H1 (cell line): ENCODE measurements at regions not wholly inside any gene's neighbourhood (a gene's known extent, or its start where the extent isn't known, plus 50 kb on each side); places are given as distances from the start of the nearest gene placed in this dataset.

Source experiments
- CTCF ChIA-PET: fragments of 300-600 bp; sonication (Branson Sonifier 250); formaldehyde crosslinking; loops from one replicate; lab custom pipeline; 2021; ENCODE audit not compliant: partially characterized antibody; lab: Charles Lee
- POLR2A ChIA-PET: fragments of 300-600 bp; sonication (Branson Sonifier 250); formaldehyde crosslinking; loops from one replicate; lab custom pipeline; 2021; ENCODE audit warnings: inconsistent platforms; ENCODE audit not compliant: partially characterized antibody; lab: Charles Lee
- DNase-seq, 2 experiments: peaks; one replicate each; pipeline versions ENCODE4 v3.0.0 to v3.0.0-alpha.2; 2010 to 2022; ENCODE audit warnings: low spot score in 2 of 2, low read depth in 1 of 2, mixed read lengths in 1 of 2
- FAIRE-seq: peaks from 2 replicates; lab custom pipeline; 2011; peaks lifted over from hg19 to GRCh38; lab: Jason Lieb, UNC
- H2AFZ ChIP-seq: 2 replicates; pipeline ENCODE4 v1.8.1; 2012; ENCODE audit warnings: low read length, inconsistent platforms
- H2AK5ac ChIP-seq: 2 replicates; pipeline ENCODE4 v1.6.1; 2013; ENCODE audit warnings: low read depth, low read length
- H2BK120ac ChIP-seq: replicated peaks from 2 replicates; pipeline ENCODE3; 2013; ENCODE audit warnings: low read depth, low read length, inconsistent platforms
- H2BK12ac ChIP-seq: 2 replicates; pipeline ENCODE4 v1.6.1; 2013; ENCODE audit warnings: low read depth, low read length
- H2BK15ac ChIP-seq: 2 replicates; pipeline ENCODE4 v1.6.1; 2013; ENCODE audit warnings: low read length
- H2BK20ac ChIP-seq: 2 replicates; pipeline ENCODE4 v1.6.1; 2013; ENCODE audit warnings: low read length
- H2BK5ac ChIP-seq: 2 replicates; pipeline ENCODE4 v1.6.1; 2013; ENCODE audit warnings: low read depth, low read length
- H3K14ac ChIP-seq: 2 replicates; pipeline ENCODE4 v1.6.1; 2013; ENCODE audit warnings: inconsistent platforms; ENCODE audit not compliant: insufficient read length
- H3K18ac ChIP-seq: 2 replicates; pipeline ENCODE4 v1.6.1; 2013; ENCODE audit warnings: low read length; ENCODE audit errors: extremely low read depth
- H3K23ac ChIP-seq: 2 replicates; pipeline ENCODE4 v1.6.1; 2013; ENCODE audit warnings: inconsistent platforms; ENCODE audit not compliant: insufficient read length
- H3K23me2 ChIP-seq: 2 replicates; pipeline ENCODE4 v1.6.1; 2013; ENCODE audit warnings: low read depth, low read length
- H3K27ac ChIP-seq: 2 replicates; pipeline ENCODE4 v1.6.1; 2011; ENCODE audit warnings: low read depth, low read length, inconsistent platforms
- H3K27me3 ChIP-seq, 4 experiments: replicated peaks in 1 of 4; 1 replicate in 1 of 4; 2 replicates in 3 of 4; pipeline versions ENCODE4 v1.6.1 to v1.8.1; 2011 to 2013; ENCODE audit warnings: low read length in 3 of 4, mild to moderate bottlenecking in 3 of 4, inconsistent platforms in 2 of 4, mixed read lengths in 2 of 4, moderate library complexity in 1 of 4; ENCODE audit not compliant: control insufficient read depth in 3 of 4, insufficient read depth in 3 of 4; ENCODE audit errors: extremely low read depth in 1 of 4
- H3K36me3 ChIP-seq, 4 experiments: 2 replicates each; pipeline versions ENCODE4 v1.6.1 to v1.8.1; 2011 to 2013; ENCODE audit warnings: mild to moderate bottlenecking in 4 of 4, low read length in 3 of 4, moderate library complexity in 2 of 4, control low read depth in 1 of 4, inconsistent platforms in 1 of 4; ENCODE audit not compliant: insufficient read depth in 4 of 4, control insufficient read depth in 2 of 4
- H3K4ac ChIP-seq: replicated peaks from 2 replicates; pipeline ENCODE3; 2013; ENCODE audit warnings: low read length, low read depth, mixed read lengths, inconsistent platforms; ENCODE audit not compliant: insufficient read length
- H3K4me1 ChIP-seq, 4 experiments: replicated peaks in 1 of 4; 1 replicate in 1 of 4; 2 replicates in 3 of 4; pipeline versions ENCODE4 v1.6.1 to v1.8.1; 2011 to 2013; ENCODE audit warnings: low read length in 3 of 4, inconsistent platforms in 2 of 4, mixed read lengths in 1 of 4; ENCODE audit not compliant: insufficient read depth in 4 of 4, control insufficient read depth in 3 of 4
- H3K4me2 ChIP-seq, 2 experiments: 2 replicates each; pipeline versions ENCODE4 v1.6.1 to v1.8.1; 2011 to 2013; ENCODE audit warnings: low read depth in 2 of 2, low read length in 2 of 2, control low read depth in 1 of 2, inconsistent platforms in 1 of 2, mild to moderate bottlenecking in 1 of 2; ENCODE audit not compliant: insufficient read depth in 1 of 2
- H3K4me3 ChIP-seq, 4 experiments: fragments of 200-600, 300-600 bp in 1 of 4; sonication (generic), shearing (Covaris generic), sonication (Bioruptor Twin) in 1 of 4; 2 replicates each; pipeline versions ENCODE4 v1.5.1 to v1.8.1; 2011 to 2016; ENCODE audit warnings: low read length in 4 of 4, low read depth in 3 of 4, control low read depth in 2 of 4, inconsistent platforms in 2 of 4, mild to moderate bottlenecking in 2 of 4, mixed read lengths in 1 of 4, moderate library complexity in 1 of 4; ENCODE audit not compliant: insufficient read depth in 2 of 4; ENCODE audit errors: extremely low read depth in 1 of 4
- H3K56ac ChIP-seq: replicated peaks from 2 replicates; pipeline ENCODE3; 2013; ENCODE audit warnings: low read depth, mild to moderate bottlenecking, mixed read lengths, low read length, inconsistent platforms; ENCODE audit not compliant: insufficient read length
- H3K79me1 ChIP-seq: 2 replicates; pipeline ENCODE4 v1.6.1; 2013; ENCODE audit warnings: low read depth, low read length, control low read depth
- H3K79me2 ChIP-seq, 2 experiments: 2 replicates each; pipeline versions ENCODE4 v1.6.1 to v1.8.1; 2012 to 2013; ENCODE audit warnings: low read length in 2 of 2, mild to moderate bottlenecking in 2 of 2, inconsistent platforms in 1 of 2; ENCODE audit not compliant: insufficient read depth in 2 of 2, control insufficient read depth in 1 of 2
- H3K9ac ChIP-seq, 4 experiments: replicated peaks in 1 of 4; 1 replicate in 1 of 4; 2 replicates in 3 of 4; pipeline versions ENCODE4 v1.6.1 to v1.8.1; 2011 to 2013; ENCODE audit warnings: low read depth in 3 of 4, low read length in 3 of 4, control low read depth in 2 of 4, mild to moderate bottlenecking in 2 of 4, moderate library complexity in 2 of 4, inconsistent platforms in 1 of 4; ENCODE audit errors: extremely low read depth in 1 of 4
- H3K9me3 ChIP-seq, 2 experiments: 2 replicates each; pipeline versions ENCODE4 v1.6.1 to v1.8.1; 2012 to 2013; ENCODE audit warnings: mild to moderate bottlenecking in 2 of 2, moderate library complexity in 2 of 2, control low read depth in 1 of 2, inconsistent platforms in 1 of 2, low read depth in 1 of 2, low read length in 1 of 2, mixed read lengths in 1 of 2; ENCODE audit not compliant: insufficient read depth in 2 of 2
- H4K20me1 ChIP-seq, 2 experiments: replicated peaks in 1 of 2; 2 replicates each; pipeline versions ENCODE3 to v1.8.1; 2011 to 2013; ENCODE audit warnings: inconsistent platforms in 2 of 2, low read length in 2 of 2, mild to moderate bottlenecking in 1 of 2; ENCODE audit not compliant: insufficient read depth in 2 of 2, control insufficient read depth in 1 of 2
- H4K5ac ChIP-seq: 2 replicates; pipeline ENCODE4 v1.6.1; 2013; ENCODE audit warnings: low read length, low read depth, mixed read lengths, inconsistent platforms; ENCODE audit not compliant: insufficient read length
- H4K8ac ChIP-seq: 2 replicates; pipeline ENCODE4 v1.8.0; 2013; ENCODE audit warnings: mild to moderate bottlenecking, moderate library complexity, low read length, inconsistent platforms; ENCODE audit not compliant: insufficient read depth; ENCODE audit errors: extremely low read depth
- H4K91ac ChIP-seq: replicated peaks from 2 replicates; pipeline ENCODE3; 2013; ENCODE audit warnings: low read length, mixed read lengths, inconsistent platforms; ENCODE audit not compliant: insufficient read length
- CREB1 ChIP-seq: IDR thresholded peaks from 2 replicates; pipeline ENCODE4 v1.6.1; 2012; ENCODE audit warnings: inconsistent platforms
- GABPA ChIP-seq: IDR thresholded peaks from 2 replicates; pipeline ENCODE4 v1.6.1; 2011; ENCODE audit warnings: mild to moderate bottlenecking, low read length, moderate library complexity, borderline replicate concordance; ENCODE audit not compliant: insufficient read depth
- HDAC2 ChIP-seq, 2 experiments: fragments of 300-600 bp in 1 of 2; sonication (generic) in 1 of 2; IDR thresholded peaks; 2 replicates each; pipeline ENCODE4 v1.6.1; 2011 to 2012; ENCODE audit warnings: low read depth in 2 of 2, low read length in 2 of 2, mild to moderate bottlenecking in 2 of 2, moderate library complexity in 2 of 2, borderline replicate concordance in 1 of 2, inconsistent platforms in 1 of 2
- POLR2A ChIP-seq, 2 experiments: IDR thresholded peaks; 1 replicate in 1 of 2; 2 replicates in 1 of 2; pipeline ENCODE4 v1.6.1; 2011; ENCODE audit warnings: low read depth in 2 of 2, low read length in 2 of 2, mild to moderate bottlenecking in 2 of 2; ENCODE audit errors: control extremely low read depth in 1 of 2
- POU5F1 ChIP-seq: IDR thresholded peaks from 2 replicates; pipeline ENCODE4 v1.6.1; 2011; ENCODE audit warnings: low read depth, mild to moderate bottlenecking, low read length, moderate library complexity
- SP1 ChIP-seq: IDR thresholded peaks from 2 replicates; pipeline ENCODE4 v1.6.1; 2011; ENCODE audit warnings: low read depth, low read length
- WGBS, 2 experiments: shearing (Covaris generic) in 1 of 2; methylation state at CpG; one replicate each; pipeline versions ENCODE4 v1.1.6 to v1.1.7; 2013 to 2015; ENCODE audit warnings: low lambda C conversion rate in 2 of 2, mixed read lengths in 2 of 2, inconsistent platforms in 1 of 2, low coverage in 1 of 2, missing lambda C conversion rate in 1 of 2; ENCODE audit not compliant: insufficient replicate concordance in 2 of 2, insufficient coverage in 1 of 2, insufficient read length in 1 of 2; ENCODE audit errors: extremely low coverage in 1 of 2, missing lambda C conversion rate in 1 of 2; 5-methylcytosine and 5-hydroxymethylcytosine counted together

DNA sequence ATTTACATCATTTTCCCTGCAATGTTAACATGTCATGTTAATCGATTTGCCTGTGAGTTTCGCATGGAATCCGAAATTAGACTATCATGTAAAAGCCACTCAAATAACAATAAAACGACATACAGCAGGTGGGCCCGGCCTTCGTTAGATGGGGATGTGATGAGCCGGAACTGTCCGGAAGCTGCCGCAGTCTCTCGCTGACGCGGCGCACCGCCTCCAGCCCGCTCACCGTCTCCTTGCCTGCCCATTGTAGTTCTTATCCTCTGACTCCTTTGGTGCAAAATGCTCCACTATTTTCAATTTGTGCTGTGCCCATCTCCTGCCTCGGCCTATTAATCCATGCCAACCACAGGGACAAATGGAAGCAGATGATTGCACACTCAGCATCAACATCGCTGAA, 877.5 kb upstream of the TENM3 start:
- no peak overlapping the region for H3K4me3 ChIP-seq
- ChIA-PET CTCF (no interaction called here), POLR2A (interaction anchor here (0.6 kb wide), 1 partner anchor 193 kb away, joined by 3 read pairs; no protein-coding TSS in a partner anchor)
- no peak overlapping the region for H3K27ac ChIP-seq
- H3K23me2 ChIP-seq, result no peaks in the 10 kb centered on the region
- H2AFZ ChIP-seq, result no peak overlapping the region
- no peak overlapping the region for H3K9ac ChIP-seq
- no peak overlapping the region for H2BK12ac ChIP-seq
- TF ChIP-seq GABPA (no peak), HDAC2 (IDR thresholded peaks at IDR 0.05; ENCODE audit: borderline replicate concordance in 1 of 2, low read depth in 2 of 2, low read length in 2 of 2) (no peak), POU5F1 (no peak), CREB1 (no peak), SP1 (no peak), POLR2A (IDR thresholded peaks at IDR 0.05; ENCODE audit: control extremely low read depth in 1 of 2, low read depth in 2 of 2, low read length in 2 of 2) (no peak)
- H4K91ac ChIP-seq, result no peak overlapping the region
- no peak overlapping the region for H3K23ac ChIP-seq
- no peak overlapping the region for H3K14ac ChIP-seq
- no peak overlapping the region for H2BK20ac ChIP-seq
- no peaks in the 10 kb centered on the region for H3K79me2 ChIP-seq
- no peak overlapping the region for H3K4me2 ChIP-seq
- no peaks in the 10 kb centered on the region for H3K27me3 ChIP-seq
- H2AK5ac ChIP-seq, result no peak overlapping the region
- H2BK120ac ChIP-seq, result no peak overlapping the region
- H3K79me1 ChIP-seq, result no peaks in the 10 kb centered on the region
- H4K5ac ChIP-seq, result no peak overlapping the region
- no peak overlapping the region for H3K4ac ChIP-seq
- H2BK15ac ChIP-seq, result no peak overlapping the region
- H3K36me3 ChIP-seq, result no peaks in the 10 kb centered on the region
- no peaks in the 10 kb centered on the region for H3K4me1 ChIP-seq
- DNase-seq (no peak), FAIRE-seq (no peak)
- H2BK5ac ChIP-seq, result no peak overlapping the region
- no peak overlapping the region for H4K8ac ChIP-seq
- H3K56ac ChIP-seq, result no peak overlapping the region
- 95% methylated on average over 17 of the region's 18 CpGs; no CpG with 5 or more reads in 1 of the 2 experiments for WGBS, 2 experiments
- no peaks in the 10 kb centered on the region for H3K9me3 ChIP-seq
- H3K18ac ChIP-seq, result no peak overlapping the region
- no peaks in the 10 kb centered on the region for H4K20me1 ChIP-seq
